ENCODE measurements at regions not wholly inside any gene's neighbourhood (a gene's known extent, or its start where the extent isn't known, plus 50 kb on each side); places are given as distances from the start of the nearest gene placed in this dataset.
"Not testable (repeated sequence)": the region's sequence is repeated elsewhere in the genome, so short reads cannot be mapped to it uniquely, and the experiment has no call there.

GRCh38 chr6:105686793-105687192, 283.9 kb upstream of the PREP start:
- not testable (repeated sequence) for DNase-seq

- no peak for DNase-seq
These were observed 278.2 kb upstream of the PREP start for GRCh38 chr6:105681061-105681460.

GRCh38 chr6:105680131-105680530, 277.2 kb upstream of the PREP start:
- no peak for DNase-seq

GRCh38 chr6:105678516-105678915, 275.6 kb upstream of the PREP start:
- no peak for DNase-seq

- DNase-seq = no peak
These were observed 275.0 kb upstream of the PREP start for GRCh38 chr6:105677671-105678475.

GRCh38 chr6:105676857-105677256, 274.0 kb upstream of the PREP start:
- no peak for DNase-seq

- no peak for DNase-seq
These were observed 273.0 kb upstream of the PREP start for GRCh38 chr6:105675715-105676397.

GRCh38 chr6:105672856-105673538, 270.1 kb upstream of the PREP start:
- DNase-seq = not testable (repeated sequence)

GRCh38 chr6:105669232-105669631, 266.4 kb upstream of the PREP start:
- DNase-seq = no peak

GRCh38 chr6:105667056-105667455, 264.2 kb upstream of the PREP start:
- DNase-seq = no peak

GRCh38 chr6:105664931-105665330, 262.0 kb upstream of the PREP start:
- DNase-seq = no peak

GRCh38 chr6:105651969-105652368, 249.1 kb upstream of the PREP start:
- no peak for DNase-seq

GRCh38 chr6:105650347-105650746, 247.5 kb upstream of the PREP start:
- DNase-seq = no peak

- no peak for DNase-seq
These were observed 246.3 kb upstream of the PREP start for GRCh38 chr6:105649192-105649591.

GRCh38 chr6:105648276-105648675, 245.4 kb upstream of the PREP start:
- no peak for DNase-seq

GRCh38 chr6:105646391-105646867, 243.5 kb upstream of the PREP start:
- DNase-seq = no peak

GRCh38 chr6:105645958-105646357, 243.1 kb upstream of the PREP start:
- DNase-seq = no peak

GRCh38 chr6:105645156-105645555, 242.3 kb upstream of the PREP start:
- no peak for DNase-seq

- no peak for DNase-seq
These were observed 241.8 kb upstream of the PREP start for GRCh38 chr6:105644691-105645090.

GRCh38 chr6:105644073-105644489, 241.2 kb upstream of the PREP start:
- no peak for DNase-seq

GRCh38 chr6:105642708-105643107, 239.8 kb upstream of the PREP start:
- DNase-seq = no peak

GRCh38 chr6:105641504-105641903, 238.6 kb upstream of the PREP start:
- no peak for DNase-seq

GRCh38 chr6:105639124-105639523, 236.2 kb upstream of the PREP start:
- no peak for DNase-seq

- DNase-seq = no peak
These were observed 230.9 kb upstream of the PREP start for GRCh38 chr6:105633814-105634213.
